ENCODE measurements at regions not wholly inside any gene's neighbourhood (a gene's known extent, or its start where the extent isn't known, plus 50 kb on each side); places are given as distances from the start of the nearest gene placed in this dataset.

DNA sequence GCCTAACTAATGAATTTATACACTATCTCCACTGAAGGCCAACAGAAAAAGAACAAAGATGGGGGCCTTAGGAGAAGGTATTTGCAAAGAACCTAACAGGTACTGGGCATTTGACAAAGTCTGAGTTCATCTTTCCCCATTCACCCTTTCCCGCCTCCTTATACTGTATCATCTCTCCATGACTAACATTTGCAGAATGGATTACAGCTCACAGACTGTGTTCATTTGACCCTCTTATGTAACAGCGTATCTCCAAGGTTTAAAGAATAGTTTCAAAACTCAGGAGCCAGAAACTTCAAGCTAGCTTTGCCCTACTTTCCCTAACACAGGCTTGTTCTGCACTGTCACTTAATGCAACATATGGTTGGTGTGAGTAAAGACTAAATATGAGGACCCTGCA is 238.7 kb upstream of the CELF2 start:
- no peak for TF ChIP-seq EP300 (IDR thresholded peaks at IDR 0.05; ENCODE audit: borderline replicate concordance)
- no peak for TF ChIP-seq CEBPB (IDR thresholded peaks at IDR 0.05)
- TF ChIP-seq REST (IDR thresholded peaks at IDR 0.05; ENCODE audit: low read depth) = no peak
